ENCODE measurements at regions not wholly inside any gene's neighbourhood (a gene's known extent, or its start where the extent isn't known, plus 50 kb on each side); places are given as distances from the start of the nearest gene placed in this dataset.

DNA sequence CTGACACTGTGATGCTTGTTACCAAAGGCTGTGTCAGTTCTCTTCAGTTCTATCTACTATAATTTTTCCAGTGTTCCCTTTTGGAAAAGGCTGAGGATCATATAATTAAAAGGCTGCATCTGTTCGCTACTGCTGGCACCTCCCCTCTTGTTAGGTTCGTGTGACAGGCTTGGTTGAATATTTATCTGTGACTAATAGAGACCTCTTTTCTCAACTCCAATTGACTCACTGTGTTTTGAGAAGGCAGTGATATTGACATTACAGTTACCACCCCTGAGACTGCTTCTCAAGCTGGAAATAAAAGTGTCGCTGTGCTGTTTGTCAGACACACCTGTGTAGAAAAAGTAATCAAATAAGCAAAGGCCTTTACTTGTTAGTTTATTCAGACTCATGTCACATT is 205.5 kb upstream of the KCNH7 start:
- Histone ChIP-seq H3K79me2 (ENCODE audit: control insufficient read depth, insufficient read depth, low read length) (no peaks in the 10 kb centered on the region), H3K27ac (ENCODE audit: low read length in 2 of 2) (no peak overlapping the region), H3K9me3 (ENCODE audit: control extremely low read depth in 1 of 3, control insufficient read depth in 2 of 3, insufficient read depth in 1 of 3, low read length in 2 of 3) (no peaks in the 10 kb centered on the region), H3K27me3 (replicated peaks in 1 of 4; ENCODE audit: control extremely low read depth in 1 of 4, control insufficient read depth in 3 of 4, insufficient read depth in 4 of 4, low read length in 3 of 4) (no peaks in the 10 kb centered on the region), H3K4me3 (ENCODE audit: control extremely low read depth in 1 of 5, extremely low read depth in 1 of 5, insufficient read depth in 1 of 5, low read depth in 2 of 5, low read length in 4 of 5) (no peak overlapping the region), H3K4me1 (ENCODE audit: control insufficient read depth in 2 of 2, insufficient read depth in 2 of 2, low read length in 2 of 2) (no peaks in the 10 kb centered on the region), H4K20me1 (ENCODE audit: control insufficient read depth, insufficient read depth, low read length, poor library complexity, severe bottlenecking) (no peaks in the 10 kb centered on the region), H3K9ac (ENCODE audit: low read length) (no peak overlapping the region), H2AFZ (ENCODE audit: insufficient read depth, low read depth, low read length, poor library complexity, severe bottlenecking) (no peak overlapping the region), H3K36me3 (replicated peaks in 1 of 2; ENCODE audit: control extremely low read depth in 1 of 2, control insufficient read depth in 1 of 2, extremely low read depth in 1 of 2, insufficient read depth in 2 of 2, low read length in 1 of 2) (no peaks in the 10 kb centered on the region), H3K4me2 (replicated peaks; ENCODE audit: low read depth, low read length, poor library complexity, severe bottlenecking) (no peak overlapping the region)
- ChIA-PET CTCF (no interaction called here), POLR2A (no interaction called here)
- Mint-ChIP-seq H3K4me1 (no peaks in the 10 kb centered on the region), H3K4me3 (no peak overlapping the region), H3K9me3 (ENCODE audit: insufficient read depth) (no peaks in the 10 kb centered on the region), H3K27ac (no peak overlapping the region), H3K27me3 (no peaks in the 10 kb centered on the region)
- ATAC-seq (ENCODE audit: low read depth) (no peak), DNase-seq (no peak)
- no CpG with 5 or more reads among the region's 3 CpGs for whole genome bisulfite sequencing (ENCODE audit: insufficient coverage)
- intact Hi-C loops (cut with micrococcal nuclease) = no loop called here
- TF ChIP-seq EZH2 (IDR thresholded peaks at IDR 0.05; ENCODE audit: borderline replicate concordance, insufficient read depth, low read depth, low read length, poor library complexity, severe bottlenecking) = no peak
- no peak for TF ChIP-seq CTCF (IDR thresholded peaks at IDR 0.05)

DNA sequence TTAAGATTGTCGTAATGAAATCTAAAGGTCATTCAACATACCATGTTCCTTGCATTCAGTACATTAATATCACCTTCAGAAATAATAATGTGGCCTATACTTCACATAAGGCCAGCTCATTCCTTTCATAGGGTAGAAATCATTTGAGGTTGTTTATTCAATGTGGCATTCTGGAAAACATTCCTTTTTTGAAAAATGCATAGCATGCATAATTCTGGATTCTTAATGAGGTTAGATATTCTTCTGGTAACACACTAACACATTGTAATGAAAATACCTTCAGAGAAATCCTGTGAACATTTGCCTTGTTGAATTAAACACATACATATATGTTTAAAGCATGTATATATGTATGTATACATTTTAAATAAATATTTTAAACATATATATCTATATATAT is 204.6 kb upstream of the KCNH7 start:
- no peak overlapping the region for H3K4me2 ChIP-seq (replicated peaks; ENCODE audit: low read depth, low read length, poor library complexity, severe bottlenecking)
- H3K4me3 ChIP-seq (ENCODE audit: control extremely low read depth in 1 of 5, extremely low read depth in 1 of 5, insufficient read depth in 1 of 5, low read depth in 2 of 5, low read length in 4 of 5) = no peak overlapping the region
- DNase-seq (no peak), ATAC-seq (ENCODE audit: low read depth) (no peak)
- Mint-ChIP-seq H3K4me3 (no peak overlapping the region), H3K27me3 (no peaks in the 10 kb centered on the region), H3K9me3 (ENCODE audit: insufficient read depth) (no peaks in the 10 kb centered on the region), H3K4me1 (no peaks in the 10 kb centered on the region), H3K27ac (no peak overlapping the region)
- H3K9ac ChIP-seq (ENCODE audit: low read length) = no peak overlapping the region
- no peak overlapping the region for H2AFZ ChIP-seq (ENCODE audit: insufficient read depth, low read depth, low read length, poor library complexity, severe bottlenecking)
- ChIA-PET POLR2A (no interaction called here), CTCF (no interaction called here)
- no peaks in the 10 kb centered on the region for H3K9me3 ChIP-seq (ENCODE audit: control extremely low read depth in 1 of 3, control insufficient read depth in 2 of 3, insufficient read depth in 1 of 3, low read length in 2 of 3)
- no peaks in the 10 kb centered on the region for H3K4me1 ChIP-seq (ENCODE audit: control insufficient read depth in 2 of 2, insufficient read depth in 2 of 2, low read length in 2 of 2)
- H3K27ac ChIP-seq (ENCODE audit: low read length in 2 of 2) = no peak overlapping the region
- H3K27me3 ChIP-seq (replicated peaks in 1 of 4; ENCODE audit: control extremely low read depth in 1 of 4, control insufficient read depth in 3 of 4, insufficient read depth in 4 of 4, low read length in 3 of 4) = no peaks in the 10 kb centered on the region
- no peaks in the 10 kb centered on the region for H4K20me1 ChIP-seq (ENCODE audit: control insufficient read depth, insufficient read depth, low read length, poor library complexity, severe bottlenecking)
- WGBS (ENCODE audit: insufficient coverage) = no CpG with 5 or more reads among the region's 1 CpG
- no peaks in the 10 kb centered on the region for H3K36me3 ChIP-seq (replicated peaks in 1 of 2; ENCODE audit: control extremely low read depth in 1 of 2, control insufficient read depth in 1 of 2, extremely low read depth in 1 of 2, insufficient read depth in 2 of 2, low read length in 1 of 2)
- TF ChIP-seq CTCF (IDR thresholded peaks at IDR 0.05) (no peak), EZH2 (IDR thresholded peaks at IDR 0.05; ENCODE audit: borderline replicate concordance, insufficient read depth, low read depth, low read length, poor library complexity, severe bottlenecking) (no peak)
- H3K79me2 ChIP-seq (ENCODE audit: control insufficient read depth, insufficient read depth, low read length) = no peaks in the 10 kb centered on the region
- intact Hi-C loops (cut with micrococcal nuclease) = no loop called here
